BE2C (cell line): ENCODE measurements at regions not wholly inside any gene's neighbourhood (a gene's known extent, or its start where the extent isn't known, plus 50 kb on each side); places are given as distances from the start of the nearest gene placed in this dataset.

Experiments used
- DNase-seq: peaks from one replicate; pipeline ENCODE4 v3.0.0-alpha.2; 2020
- H3K27me3 ChIP-seq: fragments of 250-450 bp; sonication (Bioruptor Pico); 2 replicates; pipeline ENCODE4 v1.5.1; 2020; ENCODE audit warnings: mild to moderate bottlenecking
- H3K36me3 ChIP-seq: fragments of 250-450 bp; sonication (Bioruptor Pico); 2 replicates; pipeline ENCODE4 v1.5.1; 2020; ENCODE audit warnings: mild to moderate bottlenecking
- H3K4me1 ChIP-seq: fragments of 250-450 bp; sonication (Bioruptor Pico); 2 replicates; pipeline ENCODE4 v1.5.1; 2020
- H3K4me3 ChIP-seq: 2 replicates; pipeline ENCODE4 v1.5.1; 2011; ENCODE audit warnings: low read depth, low read length
- H3K9me3 ChIP-seq: fragments of 250-450 bp; sonication (Bioruptor Pico); 2 replicates; pipeline ENCODE4 v1.5.1; 2020
- CTCF ChIP-seq: IDR thresholded peaks from 2 replicates; pipeline ENCODE4 v1.5.1; 2012; ENCODE audit warnings: mild to moderate bottlenecking, low read depth, low read length

GRCh38 chr2:180848393-180848792, 132.0 kb upstream of the UBE2E3 start:
- no peaks in the 10 kb centered on the region for H3K27me3 ChIP-seq
- H3K4me1 ChIP-seq: no peaks in the 10 kb centered on the region
- no peak overlapping the region for H3K4me3 ChIP-seq
- no peak for DNase-seq
- no peak for TF ChIP-seq CTCF
- no peaks in the 10 kb centered on the region for H3K36me3 ChIP-seq
- no peaks in the 10 kb centered on the region for H3K9me3 ChIP-seq

- Histone ChIP-seq H3K36me3 (no peaks in the 10 kb centered on the region), H3K4me1 (no peaks in the 10 kb centered on the region), H3K4me3 (no peak overlapping the region), H3K9me3 (no peaks in the 10 kb centered on the region), H3K27me3 (no peaks in the 10 kb centered on the region)
- TF ChIP-seq CTCF: no peak
- no peak for DNase-seq
Measured at GRCh38 chr2:180846756-180847472, 133.5 kb upstream of the UBE2E3 start.

GRCh38 chr2:180842461-180842860, 137.9 kb upstream of the UBE2E3 start:
- no peaks in the 10 kb centered on the region for H3K9me3 ChIP-seq

GRCh38 chr2:180840641-180841040, 139.8 kb upstream of the UBE2E3 start:
- H3K36me3 ChIP-seq: no peaks in the 10 kb centered on the region
- no peak for TF ChIP-seq CTCF
- no peaks in the 10 kb centered on the region for H3K9me3 ChIP-seq
- H3K4me1 ChIP-seq: no peaks in the 10 kb centered on the region
- no peaks in the 10 kb centered on the region for H3K27me3 ChIP-seq
- no peak overlapping the region for H3K4me3 ChIP-seq
- no peak for DNase-seq

More at GRCh38 chr2:180842461-180842860, 137.9 kb upstream of the UBE2E3 start:
- H3K36me3 ChIP-seq: no peaks in the 10 kb centered on the region
- H3K27me3 ChIP-seq: no peaks in the 10 kb centered on the region
- no peak overlapping the region for H3K4me3 ChIP-seq
- DNase-seq: no peak
- H3K4me1 ChIP-seq: no peaks in the 10 kb centered on the region
- no peak for TF ChIP-seq CTCF

- no peak for DNase-seq
- no peak for TF ChIP-seq CTCF
- H3K36me3 ChIP-seq: no peaks in the 10 kb centered on the region
- no peaks in the 10 kb centered on the region for H3K9me3 ChIP-seq
- H3K4me3 ChIP-seq: no peak overlapping the region
- no peaks in the 10 kb centered on the region for H3K27me3 ChIP-seq
- H3K4me1 ChIP-seq: no peaks in the 10 kb centered on the region
Measured at GRCh38 chr2:180829836-180830235, 150.6 kb upstream of the UBE2E3 start.

GRCh38 chr2:180829261-180829660, 151.1 kb upstream of the UBE2E3 start:
- TF ChIP-seq CTCF: no peak
- no peak for DNase-seq
- H3K4me3 ChIP-seq: no peak overlapping the region

More at GRCh38 chr2:180829261-180829660, 151.1 kb upstream of the UBE2E3 start:
- Histone ChIP-seq H3K27me3 (no peaks in the 10 kb centered on the region), H3K9me3 (no peaks in the 10 kb centered on the region), H3K4me1 (no peaks in the 10 kb centered on the region), H3K36me3 (no peaks in the 10 kb centered on the region)
